M059J (cell line): ENCODE measurements at regions not wholly inside any gene's neighbourhood (a gene's known extent, or its start where the extent isn't known, plus 50 kb on each side); places are given as distances from the start of the nearest gene placed in this dataset.
A peak's percentile ranks its signal among the peaks of the same experiment; 100 is the strongest.
"Not testable (repeated sequence)": the region's sequence is repeated elsewhere in the genome, so short reads cannot be mapped to it uniquely, and the experiment has no call there.

Experiments used
- DNase-seq: peaks from one replicate; pipeline ENCODE4 v3.0.0-alpha.2; 2012; ENCODE audit warnings: low read depth

DNA sequence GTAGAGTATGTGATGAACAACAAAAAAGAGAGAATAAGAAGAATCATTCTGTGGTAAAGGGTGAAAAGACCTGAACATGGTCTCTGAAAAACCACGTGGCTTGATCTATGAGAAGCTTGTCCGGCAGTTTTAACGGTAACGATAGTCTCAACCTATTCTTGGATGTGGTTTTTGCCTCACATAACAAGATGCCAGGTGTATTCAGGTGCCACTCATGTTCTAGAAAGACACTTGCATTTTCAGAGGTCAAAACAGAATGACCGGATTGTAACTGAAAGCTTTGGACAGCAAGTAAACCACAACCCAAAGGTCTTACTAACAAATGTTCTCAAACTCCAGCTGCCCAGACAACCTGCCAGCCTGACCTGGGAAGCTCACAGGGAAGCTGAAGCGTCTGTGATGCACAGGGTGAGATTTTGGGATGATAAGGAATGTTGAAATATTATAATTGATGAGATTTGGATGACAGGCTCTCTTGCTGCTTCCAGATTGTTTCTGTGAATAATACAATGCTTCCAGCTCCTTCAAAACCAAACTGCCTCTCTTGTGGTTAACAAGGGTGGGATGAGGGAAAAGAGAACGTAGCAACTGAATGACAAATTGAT is 137.4 kb upstream of the GRB10 start:
- DNase-seq, result peak; percentile 29

DNA sequence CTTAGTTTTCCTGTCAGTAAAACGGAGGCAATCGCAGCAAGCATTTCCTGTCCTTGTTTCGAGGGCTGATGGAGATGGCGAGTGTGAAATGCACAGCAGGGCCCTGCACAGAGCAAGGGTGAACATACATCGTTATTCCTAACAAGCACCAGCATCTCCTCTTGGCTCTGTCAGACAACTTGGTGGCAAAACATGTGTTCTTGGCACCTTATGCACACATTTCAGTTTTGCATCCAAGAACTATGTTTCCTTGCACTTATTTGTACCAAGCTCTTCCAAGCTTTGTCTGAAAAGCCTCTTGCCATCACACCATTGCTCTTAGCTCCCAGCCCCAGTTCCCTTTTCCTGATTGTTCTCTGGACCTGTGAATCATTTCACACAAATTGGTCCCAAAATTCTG is 132.9 kb upstream of the GRB10 start:
- DNase-seq, result no peak

DNA sequence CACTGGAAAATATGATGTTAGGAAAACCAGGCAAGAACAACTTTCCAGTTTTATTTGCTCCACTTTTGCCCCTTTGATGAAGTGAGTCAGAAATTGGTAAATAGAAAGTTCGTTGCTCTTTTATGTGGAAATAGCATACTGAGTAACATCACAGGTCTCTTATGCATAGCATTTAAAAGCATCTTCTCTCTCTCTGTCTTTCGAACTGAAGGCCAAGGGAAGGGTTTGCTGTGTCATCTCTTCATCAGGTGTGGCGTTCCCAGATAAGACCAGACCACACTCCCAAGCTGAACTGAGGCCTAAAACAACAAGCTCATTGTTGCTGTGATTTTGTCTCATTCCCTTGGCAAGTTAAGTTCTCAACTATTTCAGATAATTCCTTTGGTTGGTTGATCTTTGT is 131.8 kb upstream of the GRB10 start:
- DNase-seq, result no peak

DNA sequence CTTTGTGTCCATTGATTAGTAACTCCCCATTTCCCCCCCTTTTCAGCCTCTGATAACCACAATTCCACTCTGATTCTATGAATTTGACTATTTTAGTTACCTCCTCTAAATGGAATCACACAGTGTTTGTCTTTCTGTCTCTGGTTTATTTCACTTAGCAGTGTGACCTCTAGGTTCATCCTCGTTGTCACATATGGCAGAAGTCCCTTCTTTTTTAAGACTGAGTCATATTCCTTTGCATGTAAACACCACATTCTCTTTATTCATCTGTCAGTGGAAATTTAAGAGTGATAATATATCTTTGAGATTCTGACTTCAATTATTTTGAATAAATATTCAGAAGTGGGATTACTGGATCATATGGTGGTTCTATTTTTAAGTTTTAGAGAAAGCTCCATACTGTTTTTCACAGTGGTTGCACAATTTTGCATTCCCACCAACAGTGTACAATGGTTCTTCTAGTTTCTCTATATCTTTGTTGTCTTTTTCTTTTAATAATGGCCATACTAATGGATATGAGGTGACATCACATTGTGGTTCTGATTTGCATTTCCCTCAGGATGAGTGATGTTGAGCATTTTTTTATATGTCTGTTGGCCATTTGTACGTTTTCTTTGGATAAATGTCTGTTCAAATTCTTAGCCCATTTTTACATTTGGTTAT is 126.1 kb upstream of the GRB10 start:
- DNase-seq, result no peak

DNA sequence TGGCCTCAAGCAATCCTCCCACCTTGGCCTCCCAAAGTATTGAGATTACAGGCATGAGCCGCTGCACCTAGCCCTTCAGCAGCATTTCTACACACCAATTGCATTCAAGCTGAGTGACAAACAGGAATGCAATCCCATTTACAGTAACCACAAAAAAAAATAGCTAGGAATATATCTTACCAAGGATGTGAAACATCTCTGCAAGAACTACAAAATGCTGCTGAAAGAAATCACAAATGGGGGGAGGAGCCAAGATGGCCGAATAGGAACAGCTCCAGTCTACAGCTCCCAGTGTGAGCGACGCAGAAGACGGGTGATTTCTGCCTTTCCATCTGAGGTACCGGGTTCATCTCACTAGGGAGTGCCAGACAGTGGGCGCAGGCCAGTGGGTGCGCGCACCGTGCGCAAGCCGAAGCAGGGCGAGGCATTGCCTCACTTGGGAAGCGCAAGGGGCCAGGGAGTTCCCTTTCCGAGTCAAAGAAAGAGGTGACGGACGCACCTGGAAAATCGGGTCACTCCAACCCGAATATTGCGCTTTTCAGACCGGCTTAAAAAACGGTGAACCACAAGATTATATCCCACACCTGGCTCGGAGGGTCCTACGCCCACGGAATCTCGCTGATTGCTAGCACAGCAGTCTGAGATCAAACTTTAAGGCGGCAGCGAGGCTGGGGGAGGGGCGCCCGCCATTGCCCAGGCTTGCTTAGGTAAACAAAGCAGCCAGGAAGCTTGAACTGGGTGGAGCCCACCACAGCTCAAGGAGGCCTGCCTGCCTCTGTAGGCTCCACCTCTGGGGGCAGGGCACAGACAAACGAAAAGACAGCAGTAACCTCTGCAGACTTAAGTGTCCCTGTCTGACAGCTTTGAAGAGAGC is 116.1 kb upstream of the GRB10 start:
- peak; percentile 58 for DNase-seq

DNA sequence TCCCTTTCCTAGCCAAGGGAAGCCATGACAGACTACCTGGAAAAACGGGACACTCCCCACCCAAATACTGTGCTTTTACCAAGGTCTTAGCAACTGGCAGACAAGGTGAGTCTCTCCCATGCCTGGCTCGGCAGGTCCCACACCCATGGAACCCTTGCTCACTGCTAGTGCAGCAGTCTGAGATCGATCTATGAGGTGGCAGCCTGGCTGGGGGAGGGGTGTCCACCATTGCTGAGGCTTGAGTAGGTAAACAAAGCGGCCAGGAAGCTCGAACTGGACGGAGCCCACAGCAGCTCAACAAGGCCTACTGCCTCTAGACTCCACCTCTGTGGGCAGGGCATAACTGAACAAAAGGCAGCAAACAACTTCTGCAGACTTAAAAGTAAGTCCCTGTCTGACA is 104.4 kb upstream of the GRB10 start:
- not testable (repeated sequence) for DNase-seq

DNA sequence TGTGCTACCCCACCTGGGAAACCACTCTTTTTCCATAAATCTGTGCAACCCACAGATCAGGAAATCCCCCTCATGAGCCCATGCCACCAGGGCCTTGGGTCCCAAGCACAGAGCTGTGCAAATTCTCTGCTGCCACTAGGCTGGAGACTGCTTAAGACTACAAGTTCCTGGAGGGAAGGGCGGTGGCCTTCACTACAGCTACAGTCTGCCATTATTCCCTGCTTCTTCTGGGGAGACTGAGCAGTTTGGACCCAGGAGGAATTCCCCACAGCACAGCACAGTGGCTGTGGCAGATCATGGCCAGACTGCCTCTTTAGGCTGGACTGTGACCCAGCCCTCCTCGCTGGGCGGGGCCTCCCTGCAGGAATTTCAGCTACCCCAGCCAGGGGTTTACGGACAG is 89.7 kb upstream of the GRB10 start:
- DNase-seq, result no peak

DNA sequence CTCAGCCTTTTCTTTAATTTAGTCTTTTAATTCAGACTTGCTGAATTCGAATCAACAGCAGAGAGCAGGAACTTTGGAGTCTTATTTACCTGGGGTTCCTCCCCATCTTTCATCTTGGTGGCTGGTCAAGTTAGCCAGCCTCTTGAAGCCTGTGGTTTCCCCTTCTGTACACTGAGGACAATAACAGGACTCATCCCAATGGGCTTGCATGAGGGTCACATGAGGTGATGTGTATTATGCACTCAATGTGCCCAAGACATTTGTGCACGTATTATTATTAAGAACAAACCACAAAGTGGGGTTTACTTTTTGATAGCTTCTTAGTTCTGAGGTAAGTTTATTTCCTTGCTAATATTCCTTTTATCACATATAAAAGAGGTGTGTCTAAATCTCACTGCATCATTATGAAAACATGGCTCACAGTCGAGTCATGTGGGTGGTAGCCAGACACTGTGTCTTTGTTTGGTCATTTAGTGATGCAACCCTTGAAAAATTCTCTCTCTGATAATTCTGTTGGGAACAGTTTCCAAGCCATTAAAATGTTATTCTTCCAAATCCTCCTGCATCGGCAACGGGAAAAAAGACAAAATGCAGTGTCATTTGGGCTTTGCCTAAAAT is 86.5 kb upstream of the GRB10 start:
- peak; percentile 89 for DNase-seq

DNA sequence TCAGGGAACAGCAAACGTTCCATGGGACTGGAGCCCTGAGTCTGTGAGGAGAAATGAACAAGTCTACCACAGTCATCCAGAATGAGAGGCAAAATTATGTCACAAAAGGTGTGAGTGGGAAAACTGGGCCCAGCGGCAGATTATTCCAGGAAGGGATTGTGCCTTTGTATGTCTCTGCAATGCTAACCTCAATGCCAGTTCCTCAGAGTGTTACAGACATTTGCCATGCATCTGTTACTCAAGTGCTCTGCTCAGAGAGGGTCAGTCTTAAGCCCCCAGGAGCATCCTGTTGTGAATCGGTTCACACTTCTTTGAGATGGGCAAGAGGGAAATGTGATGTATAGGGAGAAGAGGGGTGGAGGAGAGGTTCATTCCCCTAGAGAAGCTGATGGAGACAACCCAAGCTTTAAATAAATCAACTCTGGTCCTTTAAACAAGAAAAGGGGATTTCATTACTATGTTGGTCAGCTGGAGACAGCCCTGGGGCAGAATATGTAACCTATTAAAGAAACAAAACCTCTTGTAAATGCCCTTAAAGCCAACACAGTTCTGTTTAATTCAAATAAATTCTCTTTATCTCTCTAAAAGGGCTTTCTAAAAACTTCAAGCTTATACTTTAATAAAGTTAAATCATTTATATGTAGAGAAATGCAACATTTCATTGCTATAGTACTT is 85.9 kb upstream of the GRB10 start:
- peak; percentile 66 for DNase-seq

DNA sequence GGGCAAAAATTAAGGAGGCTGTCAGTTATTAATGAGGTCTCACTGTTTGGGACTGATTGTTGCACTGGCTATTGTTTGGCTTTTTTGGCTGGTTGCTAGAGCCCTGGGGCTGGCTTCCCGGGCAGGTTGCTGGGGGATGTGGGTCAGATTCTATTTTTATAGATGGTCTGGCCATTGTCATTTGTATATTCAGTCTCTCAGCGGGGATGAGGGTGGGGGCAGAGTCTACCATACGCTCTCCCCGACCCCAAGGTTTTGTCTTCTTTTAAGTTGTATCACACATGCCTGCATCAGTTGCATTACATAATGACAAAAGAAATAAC is 84.3 kb upstream of the GRB10 start:
- DNase-seq, result no peak

DNA sequence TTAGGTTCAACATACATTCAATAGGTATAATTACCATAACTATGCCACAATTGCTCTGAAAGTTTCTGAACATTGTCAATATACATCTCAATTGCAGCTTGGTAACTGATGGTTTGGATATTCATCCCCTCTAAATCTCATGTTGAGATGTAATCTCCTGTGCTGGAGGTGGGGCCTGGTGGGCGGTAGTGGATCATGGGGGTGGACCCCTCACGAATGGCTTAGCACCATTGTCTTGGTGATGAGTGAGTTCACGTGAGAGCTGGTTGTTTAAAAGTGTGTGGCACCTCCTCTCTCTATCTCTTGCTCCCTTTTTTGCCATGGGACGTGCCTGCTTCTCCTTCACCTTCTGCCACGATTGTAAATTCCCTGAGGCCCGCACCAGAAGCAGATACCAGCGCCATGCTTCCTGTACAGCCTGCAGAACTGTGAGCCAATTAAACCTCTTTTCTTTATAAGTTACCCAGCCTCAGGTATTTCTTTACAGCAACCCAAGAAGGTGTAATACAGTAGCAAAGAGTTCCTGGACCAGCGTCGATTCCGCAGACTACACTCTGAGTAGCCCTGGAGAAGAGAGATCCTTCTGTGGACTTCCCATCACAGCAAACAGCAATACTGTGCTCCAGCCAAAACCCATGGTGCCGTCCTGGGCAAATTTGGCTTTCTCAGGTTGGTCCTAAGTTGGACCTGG is 83.8 kb upstream of the GRB10 start:
- no peak for DNase-seq

DNA sequence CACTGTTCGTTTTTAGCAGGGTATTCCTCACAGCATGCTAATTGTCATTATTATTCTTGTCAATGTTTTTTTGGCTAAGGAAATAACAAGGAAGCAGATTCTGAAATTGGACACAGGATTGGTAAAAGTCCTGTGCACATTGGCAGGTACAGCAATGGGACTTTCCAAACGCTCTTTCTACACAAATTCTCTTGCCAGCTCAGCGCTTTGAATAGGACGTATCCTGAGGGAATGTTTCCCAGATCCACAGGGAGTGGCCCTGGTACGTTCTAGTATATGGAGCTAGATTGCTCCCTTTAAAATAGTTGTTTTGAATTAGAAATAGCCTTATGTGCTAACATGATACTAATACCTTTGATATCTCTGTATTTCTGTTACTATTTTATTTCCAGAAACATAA is 82.8 kb upstream of the GRB10 start:
- no peak for DNase-seq

DNA sequence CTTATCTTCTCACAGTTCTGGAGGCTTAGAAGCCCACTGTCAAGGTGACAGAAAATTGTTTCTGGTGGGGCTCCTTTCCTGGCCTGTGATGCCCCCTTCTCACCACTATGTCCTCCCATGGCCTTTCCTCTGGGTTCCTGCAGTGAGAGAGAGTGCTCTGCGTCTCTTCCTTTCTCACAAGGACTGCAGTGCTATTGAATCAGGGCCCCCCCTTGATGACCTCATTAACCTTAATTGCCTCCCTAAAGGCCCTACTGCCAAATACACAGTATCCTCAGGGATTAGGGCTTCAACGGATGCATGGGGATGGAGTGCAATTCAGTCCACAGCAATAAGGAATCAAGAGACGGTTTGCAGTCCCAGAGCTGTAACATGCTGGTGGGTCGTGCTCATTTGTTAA is 82.0 kb upstream of the GRB10 start:
- no peak for DNase-seq

DNA sequence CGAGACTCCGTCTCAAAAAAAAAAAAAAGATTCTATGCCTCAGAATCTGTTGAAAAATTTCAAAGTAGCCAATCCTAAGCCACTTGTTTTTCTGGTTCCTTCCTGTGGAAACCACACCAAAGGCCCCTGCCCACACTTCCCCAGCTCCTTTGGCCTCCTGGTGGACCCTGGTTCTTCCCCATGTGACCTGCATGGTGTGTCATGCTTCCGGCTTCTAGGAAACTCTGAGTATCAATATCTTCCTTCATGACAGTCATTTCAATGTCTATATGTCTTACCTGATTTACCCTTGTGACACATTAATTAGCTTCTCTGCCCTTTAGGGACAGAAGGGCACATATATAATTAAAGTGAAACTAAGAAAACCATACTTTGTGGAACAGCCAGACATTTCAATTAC is 80.4 kb upstream of the GRB10 start:
- no peak for DNase-seq

DNA sequence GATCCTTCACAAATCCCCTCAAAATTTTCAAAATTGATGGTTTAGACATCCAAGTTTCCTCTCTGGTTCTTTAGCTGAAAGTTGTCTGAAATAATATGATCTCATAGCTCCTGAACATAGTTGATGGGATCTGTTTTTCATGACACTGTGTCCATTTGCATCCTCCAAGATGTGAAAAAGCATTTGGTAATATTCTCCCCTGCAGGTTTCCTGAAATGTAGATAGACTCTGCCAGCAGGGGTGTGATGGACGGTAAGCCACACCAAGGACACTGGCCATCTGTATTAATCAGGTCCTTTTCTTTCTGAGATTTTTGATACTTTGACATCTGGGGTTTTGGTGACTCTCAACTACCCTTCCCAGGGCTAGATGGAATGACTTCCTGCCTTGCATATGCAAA is 79.6 kb upstream of the GRB10 start:
- no peak for DNase-seq

DNA sequence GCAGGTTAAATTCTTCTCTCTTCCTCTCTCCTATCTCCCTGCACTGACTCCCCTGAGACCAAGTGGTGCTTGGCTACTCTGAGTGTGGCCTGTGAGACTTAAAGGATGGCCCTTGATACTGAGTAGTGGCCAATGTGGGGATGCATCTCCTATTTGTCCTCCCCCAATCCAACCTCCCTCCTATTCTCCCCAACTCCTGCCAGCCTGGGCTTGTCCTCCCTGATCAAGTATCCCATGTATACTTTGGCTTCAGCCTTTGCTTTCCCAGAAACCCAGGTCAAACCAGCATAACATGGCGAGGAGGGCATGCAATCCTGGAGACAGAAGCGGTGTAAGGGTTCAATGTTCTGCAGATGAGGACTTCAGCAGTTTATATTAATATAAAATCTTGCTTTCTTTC is 77.9 kb upstream of the GRB10 start:
- DNase-seq, result no peak

DNA sequence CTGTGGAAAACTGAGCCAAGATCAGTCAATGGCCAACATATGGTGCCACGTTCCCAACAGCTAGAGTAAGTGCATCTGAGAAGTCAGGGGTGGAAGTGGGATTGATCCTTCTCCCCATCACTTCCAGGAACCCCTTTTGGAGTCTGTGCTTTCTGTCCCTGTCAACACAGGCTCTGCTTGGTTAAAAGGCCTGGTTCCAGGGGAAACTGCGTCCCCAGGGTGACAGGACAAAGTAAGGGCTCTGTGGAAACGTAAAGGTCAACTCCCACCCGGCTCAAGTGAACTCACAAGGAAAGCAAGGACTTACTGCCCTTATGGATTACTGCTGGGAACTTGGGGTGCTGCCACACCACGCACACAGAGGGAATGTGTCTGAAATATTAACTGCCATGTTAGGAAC is 77.5 kb upstream of the GRB10 start:
- DNase-seq, result no peak

DNA sequence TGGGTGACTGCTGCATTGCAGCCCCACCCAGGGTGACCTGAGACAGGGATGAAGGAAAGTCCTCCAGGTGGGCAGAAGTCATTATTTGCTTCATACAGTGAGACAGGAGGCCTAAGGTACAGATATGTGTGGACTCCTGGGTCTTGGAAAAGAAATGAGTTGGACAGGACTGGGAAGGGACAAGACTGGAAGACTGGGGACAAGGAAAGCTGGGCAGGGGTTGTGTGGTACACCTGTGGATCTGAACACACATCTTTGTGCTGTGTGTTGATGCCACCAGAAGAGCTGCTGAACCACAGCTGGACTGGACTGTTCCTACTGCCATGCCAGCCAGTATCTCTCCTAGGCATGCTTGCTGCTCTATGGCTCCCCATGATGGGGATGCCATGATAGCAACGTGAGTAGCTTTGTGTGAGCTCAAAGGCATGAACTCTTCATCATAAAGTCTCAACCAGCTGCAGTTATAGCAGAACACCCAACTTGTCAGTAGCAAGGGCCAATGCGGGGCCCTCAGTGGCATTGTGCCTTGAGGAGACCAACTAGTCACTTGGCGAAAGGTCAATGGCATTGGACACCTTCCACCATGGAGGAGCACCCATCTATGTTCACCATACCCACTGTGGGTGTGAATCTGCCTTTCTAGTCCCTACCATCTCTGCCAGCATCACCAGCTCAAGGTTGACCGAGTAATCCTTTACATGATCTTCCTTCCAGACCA is 76.0 kb upstream of the GRB10 start:
- no peak for DNase-seq

DNA sequence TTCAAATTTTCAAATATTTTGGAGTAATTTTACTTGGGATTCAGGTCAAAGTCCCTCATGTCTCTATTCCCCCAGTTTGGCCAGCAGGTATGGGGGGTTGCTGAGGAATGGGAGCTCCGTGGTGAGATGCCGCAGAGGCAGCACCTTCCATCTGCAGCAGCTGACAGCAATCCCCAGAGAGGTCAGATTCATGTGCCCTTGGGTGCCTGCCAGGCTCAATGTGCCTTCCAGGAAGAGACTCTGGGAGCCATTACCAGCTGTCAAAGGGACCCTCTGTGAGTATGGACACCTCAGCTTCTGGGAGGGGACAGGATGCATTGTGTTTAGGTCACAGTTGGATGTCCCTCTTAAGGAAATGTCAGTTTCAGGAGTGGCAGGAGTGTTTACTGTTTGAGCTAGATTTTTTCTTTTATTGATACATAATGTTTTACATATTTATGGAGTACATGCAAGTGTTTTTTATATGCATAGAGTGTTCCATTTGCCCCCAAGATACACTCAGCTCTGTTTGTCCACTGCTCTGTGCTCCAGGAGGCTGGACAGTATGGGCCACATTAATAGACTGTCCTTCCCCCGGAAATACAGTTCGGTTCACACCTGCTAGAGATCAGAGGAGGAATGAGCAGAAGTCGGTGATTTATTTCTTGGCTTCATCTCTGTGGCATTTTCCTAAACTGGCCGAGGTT is 75.3 kb upstream of the GRB10 start:
- DNase-seq, result no peak

DNA sequence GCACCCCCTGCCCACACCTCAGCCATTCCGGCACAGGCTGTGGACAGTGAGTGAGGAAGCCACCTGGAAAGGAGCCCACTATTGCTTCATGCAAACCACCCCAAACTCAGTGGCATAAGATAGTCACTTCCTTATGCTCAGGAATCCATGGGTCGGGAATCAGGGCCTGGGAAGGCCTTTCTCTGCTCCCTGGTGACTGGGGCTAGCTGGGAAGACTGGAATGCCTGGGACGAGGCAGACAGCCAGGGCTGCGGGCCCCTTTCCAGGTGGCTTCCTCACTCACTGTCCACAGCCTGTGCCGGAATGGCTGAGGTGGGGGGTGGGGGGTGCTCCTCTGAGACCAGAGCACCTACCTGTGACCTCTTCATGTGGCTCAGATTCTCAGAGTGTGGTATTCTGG is 74.1 kb upstream of the GRB10 start:
- DNase-seq, result no peak
